Uterus (tissue), 2 donors: ENCODE measurements at regions not wholly inside any gene's neighbourhood (a gene's known extent, or its start where the extent isn't known, plus 50 kb on each side); places are given as distances from the start of the nearest gene placed in this dataset.

Source experiments
- CTCF ChIP-seq, 4 experiments: fragments of 200-600 bp in 2 of 4; fragments of 450-650 bp in 2 of 4; sonication (generic) in 2 of 4; IDR thresholded peaks; one replicate each; pipeline ENCODE4 v1.5.1; 2016 to 2019; ENCODE audit warnings: antibody characterized with exemption in 4 of 4, mild to moderate bottlenecking in 2 of 4, moderate library complexity in 1 of 4
- POLR2A ChIP-seq, 2 donors: fragments of 450-650 bp; IDR thresholded peaks; one replicate each; pipeline ENCODE4 v1.6.1; 2016; ENCODE audit warnings: antibody characterized with exemption in 2 of 2, mild to moderate bottlenecking in 1 of 2, moderate library complexity in 1 of 2

GRCh38 chr3:31285833-31286486 lies 246.8 kb upstream of the STT3B start:
- TF ChIP-seq CTCF (IDR thresholded peaks at IDR 0.05) (no peak), POLR2A (IDR thresholded peaks at IDR 0.05) (no peak)
